ENCODE measurements at regions not wholly inside any gene's neighbourhood (a gene's known extent, or its start where the extent isn't known, plus 50 kb on each side); places are given as distances from the start of the nearest gene placed in this dataset.
A peak's percentile ranks its signal among the peaks of the same experiment; 100 is the strongest.

GRCh38 chr2:35932276-35932963 lies 423.2 kb upstream of the CRIM1 start:
- 85 to 87% methylated on average over 4 to 5 of the region's 5 CpGs for WGBS, 2 donors (ENCODE audit: low coverage in 1 of 2)
- no peaks in the 10 kb centered on the region for H3K27me3 ChIP-seq
- H3K27ac ChIP-seq: peak overlapping the region in 1 of 4 donors; percentile 20
- TF ChIP-seq POLR2A (IDR thresholded peaks at IDR 0.05) (no peak), CTCF (IDR thresholded peaks at IDR 0.05) (no peak), POLR2AphosphoS5 (IDR thresholded peaks at IDR 0.05) (no peak), EP300 (IDR thresholded peaks at IDR 0.05) (no peak)
- no peaks in the 10 kb centered on the region for H3K9me3 ChIP-seq
- H3K36me3 ChIP-seq: no peaks in the 10 kb centered on the region
- no peak overlapping the region for H3K4me3 ChIP-seq
- peaks cover 0 to 4% (median 0%) of the 10 kb centered on the region in 3 donors for H3K4me1 ChIP-seq
- no peak for ATAC-seq

- ATAC-seq: no peak
Measured at GRCh38 chr2:35931626-35932025, 424.0 kb upstream of the CRIM1 start.

GRCh38 chr2:35931115-35931514 lies 424.5 kb upstream of the CRIM1 start:
- no peak for ATAC-seq
- H3K27ac ChIP-seq: no peak overlapping the region
- no peaks in the 10 kb centered on the region for H3K9me3 ChIP-seq
- TF ChIP-seq POLR2A (IDR thresholded peaks at IDR 0.05) (no peak), CTCF (IDR thresholded peaks at IDR 0.05) (no peak), EP300 (IDR thresholded peaks at IDR 0.05) (no peak), POLR2AphosphoS5 (IDR thresholded peaks at IDR 0.05) (no peak)
- WGBS, 2 donors (ENCODE audit: low coverage in 1 of 2): 72 to 81% methylated on average over 5 of the region's 5 CpGs
- H3K4me3 ChIP-seq: no peak overlapping the region
- H3K4me1 ChIP-seq: peaks cover 0 to 4% (median 0%) of the 10 kb centered on the region in 3 donors
- H3K27me3 ChIP-seq: no peaks in the 10 kb centered on the region
- no peaks in the 10 kb centered on the region for H3K36me3 ChIP-seq

More at GRCh38 chr2:35931626-35932025, 424.0 kb upstream of the CRIM1 start:
- peaks cover 0 to 4% (median 0%) of the 10 kb centered on the region in 3 donors for H3K4me1 ChIP-seq
- no peaks in the 10 kb centered on the region for H3K36me3 ChIP-seq
- TF ChIP-seq POLR2A (IDR thresholded peaks at IDR 0.05) (no peak), CTCF (IDR thresholded peaks at IDR 0.05) (no peak), POLR2AphosphoS5 (IDR thresholded peaks at IDR 0.05) (no peak), EP300 (IDR thresholded peaks at IDR 0.05) (no peak)
- no peaks in the 10 kb centered on the region for H3K9me3 ChIP-seq
- 82 to 84% methylated on average over 4 of the region's 4 CpGs for WGBS, 2 donors (ENCODE audit: low coverage in 1 of 2)
- no peak overlapping the region for H3K4me3 ChIP-seq
- H3K27me3 ChIP-seq: no peaks in the 10 kb centered on the region
- peak overlapping the region in 1 of 4 donors; percentile 20 for H3K27ac ChIP-seq

GRCh38 chr2:35929551-35929950 lies 426.0 kb upstream of the CRIM1 start:
- TF ChIP-seq CTCF (IDR thresholded peaks at IDR 0.05): no peak
- TF ChIP-seq POLR2AphosphoS5 (IDR thresholded peaks at IDR 0.05): no peak
- no peak for TF ChIP-seq EP300 (IDR thresholded peaks at IDR 0.05)
- no peak for TF ChIP-seq POLR2A (IDR thresholded peaks at IDR 0.05)

GRCh38 chr2:35920061-35920460 lies 435.5 kb upstream of the CRIM1 start:
- Histone ChIP-seq H3K4me3 (no peak overlapping the region), H3K9me3 (no peaks in the 10 kb centered on the region), H3K27ac (no peak overlapping the region), H3K27me3 (no peaks in the 10 kb centered on the region), H3K36me3 (no peaks in the 10 kb centered on the region), H3K4me1 (no peaks in the 10 kb centered on the region)
- no peak for TF ChIP-seq CTCF (IDR thresholded peaks at IDR 0.05)
- TF ChIP-seq POLR2AphosphoS5 (IDR thresholded peaks at IDR 0.05): no peak
- no peak for TF ChIP-seq POLR2A (IDR thresholded peaks at IDR 0.05)
- no peak for TF ChIP-seq EP300 (IDR thresholded peaks at IDR 0.05)
- ATAC-seq: no peak

More at GRCh38 chr2:35929551-35929950, 426.0 kb upstream of the CRIM1 start:
- H3K36me3 ChIP-seq: no peaks in the 10 kb centered on the region
- H3K4me1 ChIP-seq: peaks cover 0 to 4% (median 0%) of the 10 kb centered on the region in 3 donors
- no peak for ATAC-seq
- no peak overlapping the region for H3K27ac ChIP-seq
- H3K9me3 ChIP-seq: no peaks in the 10 kb centered on the region
- WGBS, 2 donors (ENCODE audit: low coverage in 1 of 2): 80 to 100% methylated on average over 1 of the region's 2 CpGs
- H3K27me3 ChIP-seq: no peaks in the 10 kb centered on the region
- no peak overlapping the region for H3K4me3 ChIP-seq
